GM18502 (cell line): ENCODE measurements at regions not wholly inside any gene's neighbourhood (a gene's known extent, or its start where the extent isn't known, plus 50 kb on each side); places are given as distances from the start of the nearest gene placed in this dataset.
"Not testable (repeated sequence)": the region's sequence is repeated elsewhere in the genome, so short reads cannot be mapped to it uniquely, and the experiment has no call there.

Source experiments
- ATAC-seq: cut with Tn5 transposase; IDR thresholded peaks from one replicate; pipeline ENCODE4 v1.9.1; 2021; ENCODE audit warnings: mild to moderate bottlenecking; ENCODE audit not compliant: unreplicated experiment, poor library complexity

GRCh38 chr5:18801413-18801812 lies 1167.2 kb downstream of the TAF11L14 start:
- not testable (repeated sequence) for ATAC-seq

- ATAC-seq, result no peak
Observed at GRCh38 chr5:18802336-18802735, 1168.1 kb downstream of the TAF11L14 start.

GRCh38 chr5:18805376-18805775 lies 1171.1 kb downstream of the TAF11L14 start:
- no peak for ATAC-seq

- ATAC-seq, result no peak
Observed at GRCh38 chr5:18807256-18808149, 1173.2 kb downstream of the TAF11L14 start.

- no peak for ATAC-seq
Observed at GRCh38 chr5:18811661-18812060, 1176.3 kb downstream of the CDH18 start.

GRCh38 chr5:18828351-18828750 lies 1159.6 kb downstream of the CDH18 start:
- ATAC-seq, result no peak

GRCh38 chr5:18829539-18829938 lies 1158.5 kb downstream of the CDH18 start:
- ATAC-seq, result no peak

GRCh38 chr5:18850216-18850615 lies 1137.8 kb downstream of the CDH18 start:
- no peak for ATAC-seq

- ATAC-seq, result no peak
Observed at GRCh38 chr5:18872978-18873377, 1115.0 kb downstream of the CDH18 start.

GRCh38 chr5:18876565-18876964 lies 1111.4 kb downstream of the CDH18 start:
- no peak for ATAC-seq

GRCh38 chr5:18881615-18882014 lies 1106.4 kb downstream of the CDH18 start:
- ATAC-seq, result no peak

- no peak for ATAC-seq
Observed at GRCh38 chr5:18882154-18882553, 1105.8 kb downstream of the CDH18 start.

GRCh38 chr5:18888821-18889220 lies 1099.2 kb downstream of the CDH18 start:
- no peak for ATAC-seq

- no peak for ATAC-seq
Observed at GRCh38 chr5:18900644-18901043, 1087.4 kb downstream of the CDH18 start.

- ATAC-seq, result no peak
Observed at GRCh38 chr5:18920966-18921365, 1067.0 kb downstream of the CDH18 start.

- no peak for ATAC-seq
Observed at GRCh38 chr5:18932081-18932480, 1055.9 kb downstream of the CDH18 start.

GRCh38 chr5:18944771-18945170 lies 1043.2 kb downstream of the CDH18 start:
- ATAC-seq, result no peak

GRCh38 chr5:18954239-18954638 lies 1033.8 kb downstream of the CDH18 start:
- no peak for ATAC-seq

- no peak for ATAC-seq
Observed at GRCh38 chr5:18959535-18959934, 1028.5 kb downstream of the CDH18 start.

- no peak for ATAC-seq
Observed at GRCh38 chr5:18961234-18961633, 1026.8 kb downstream of the CDH18 start.

GRCh38 chr5:18965893-18966292 lies 1022.1 kb downstream of the CDH18 start:
- no peak for ATAC-seq

- ATAC-seq, result no peak
Observed at GRCh38 chr5:18967637-18968036, 1020.4 kb downstream of the CDH18 start.
